GM03348 (cell line): ENCODE measurements at regions not wholly inside any gene's neighbourhood (a gene's known extent, or its start where the extent isn't known, plus 50 kb on each side); places are given as distances from the start of the nearest gene placed in this dataset.
A peak's percentile ranks its signal among the peaks of the same experiment; 100 is the strongest.

Experiments
- DNase-seq: peaks from one replicate; pipeline ENCODE4 v3.0.0; 2012; ENCODE audit warnings: low spot score

DNA sequence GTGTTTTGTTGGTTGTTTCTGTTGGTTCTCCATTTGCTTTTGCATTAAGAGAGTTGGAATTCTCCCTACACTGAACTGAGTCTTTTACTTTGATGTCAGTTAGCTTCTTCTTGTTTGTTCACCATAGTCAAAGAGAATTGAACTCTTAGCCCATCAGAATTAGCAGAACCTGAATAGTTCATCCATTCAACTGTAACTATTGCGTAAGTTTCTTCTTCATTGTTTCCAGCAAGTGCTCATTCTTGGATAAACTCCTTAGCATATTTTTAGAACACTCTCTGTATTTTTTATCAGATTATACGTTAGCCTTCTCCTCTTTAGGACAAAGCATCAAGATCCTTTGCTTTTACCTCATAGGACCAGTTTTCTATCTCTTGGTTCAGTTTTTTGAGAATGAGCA is 128.4 kb upstream of the RAB11FIP2 start:
- DNase-seq, result no peak

DNA sequence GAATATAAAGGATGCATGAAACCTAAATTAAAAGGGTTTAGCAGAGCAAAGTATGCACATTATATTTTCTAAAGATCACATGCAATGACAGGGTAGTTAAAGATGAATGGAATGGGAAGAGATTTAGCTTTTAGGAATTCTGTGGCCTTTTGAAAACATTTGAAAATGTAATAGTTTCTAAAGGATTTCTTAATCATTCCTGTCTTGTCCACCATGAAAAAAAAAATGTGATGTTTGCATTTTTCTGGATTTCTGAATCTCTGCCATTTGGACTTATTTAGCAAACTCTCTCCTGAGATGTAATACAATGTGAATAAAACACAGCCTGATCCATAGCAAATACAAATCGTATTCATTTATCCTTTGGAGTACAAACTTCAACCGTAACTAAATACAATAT is 126.6 kb upstream of the RAB11FIP2 start:
- DNase-seq, result peak; percentile 25

DNA sequence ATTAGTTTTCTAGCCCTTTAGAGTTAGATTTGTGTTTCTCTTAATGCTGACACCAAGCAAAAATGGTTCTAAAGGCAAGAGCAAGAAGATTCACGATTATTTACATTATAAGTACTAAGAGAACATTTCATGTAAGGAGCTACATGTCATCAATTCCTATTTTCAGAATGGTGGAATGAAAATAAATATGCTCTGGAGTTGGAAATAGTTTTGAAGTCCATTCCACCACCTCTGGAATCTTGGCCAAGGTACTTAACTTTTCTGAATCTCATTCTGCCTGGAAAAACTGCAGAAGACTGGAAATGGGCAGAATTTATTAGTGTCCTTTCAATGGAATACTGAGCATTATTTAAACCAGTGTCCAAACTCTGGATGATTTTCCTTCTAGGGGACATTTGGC is 125.1 kb upstream of the RAB11FIP2 start:
- no peak for DNase-seq

DNA sequence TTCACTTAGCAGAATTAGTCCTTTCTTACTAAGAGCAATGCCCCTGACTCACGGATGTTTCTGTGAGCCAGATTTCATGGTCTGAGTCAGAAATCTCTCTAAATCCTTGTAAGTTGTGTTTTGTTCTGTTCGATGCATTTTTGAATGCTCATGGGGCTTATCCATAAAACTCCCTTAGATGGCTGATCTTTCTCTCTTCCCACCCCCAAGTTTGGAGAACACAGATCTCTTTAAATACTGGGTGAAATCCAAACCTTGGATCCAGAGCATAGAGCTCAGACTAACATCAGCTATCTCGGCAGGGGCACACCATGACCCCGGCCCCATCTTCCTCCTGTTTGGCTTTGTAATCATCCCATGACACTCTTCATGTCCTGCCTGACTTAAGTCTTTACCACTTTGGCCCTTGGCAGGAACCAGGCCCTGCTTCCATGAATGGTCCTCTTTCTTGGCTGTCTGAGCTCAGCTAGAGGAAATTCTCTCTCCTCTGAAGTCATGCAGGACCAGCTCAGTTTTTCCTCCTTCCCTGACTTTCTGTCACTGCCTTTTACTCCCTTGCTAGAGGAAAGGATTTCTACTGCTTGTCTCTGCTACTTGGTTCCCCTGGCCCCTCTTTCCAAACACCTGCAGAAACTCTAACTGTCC is 120.4 kb upstream of the RAB11FIP2 start:
- peak; percentile 61 for DNase-seq

DNA sequence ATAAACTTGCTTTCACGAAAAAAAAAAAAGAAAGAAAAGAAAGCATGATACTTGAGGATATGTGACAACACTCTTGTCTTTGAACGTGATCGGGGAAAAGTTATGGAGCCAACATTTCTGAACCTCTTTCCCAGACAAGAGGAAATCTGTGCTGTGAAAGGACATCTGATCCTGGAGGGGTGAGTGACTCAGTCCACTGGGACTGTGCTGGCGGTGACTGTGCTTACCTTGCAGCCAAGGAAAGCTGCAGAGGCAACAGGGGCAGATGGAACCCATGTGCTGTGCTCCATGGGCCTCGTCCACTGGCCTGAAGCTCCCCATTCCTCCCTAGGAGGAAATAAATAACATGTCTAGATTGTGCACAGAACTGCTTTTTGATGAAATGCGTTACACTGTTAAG is 116.5 kb upstream of the RAB11FIP2 start:
- DNase-seq, result peak; percentile 70

DNA sequence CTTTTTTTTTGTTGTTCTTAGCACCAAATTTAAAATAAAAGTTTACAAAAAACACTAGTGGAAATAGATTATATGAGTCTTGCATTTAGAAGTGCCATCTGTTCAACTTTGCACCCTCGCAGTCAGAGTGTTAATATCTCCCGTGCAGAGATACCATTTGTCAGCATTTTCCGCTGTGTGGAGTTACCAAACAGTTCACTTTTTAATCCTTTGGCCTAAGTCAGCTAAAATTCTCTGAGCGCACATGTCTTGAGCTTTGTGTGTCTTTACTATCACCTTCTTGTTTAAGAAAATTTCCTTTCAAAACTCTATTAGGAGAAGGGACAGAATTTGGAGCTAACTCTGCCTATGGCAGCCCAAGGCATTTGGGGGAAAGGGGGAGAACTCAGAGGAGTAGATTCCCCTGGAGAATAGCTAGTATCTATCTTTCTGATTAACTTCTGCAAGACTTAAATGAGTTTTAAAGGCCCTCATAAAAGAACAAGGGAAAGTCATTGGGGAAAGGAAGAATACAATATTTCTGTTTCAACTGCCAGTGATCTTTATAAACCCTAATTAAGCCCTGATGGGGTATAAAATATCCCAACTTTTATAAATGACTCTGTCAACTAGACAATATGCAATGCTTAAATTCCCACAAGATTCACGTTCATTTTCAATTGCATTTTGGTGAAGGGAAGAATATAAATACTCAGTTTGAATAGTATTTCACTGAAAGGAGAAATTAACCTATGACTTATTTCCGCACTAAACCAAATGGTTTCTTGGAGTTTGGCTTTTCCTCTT is 114.9 kb upstream of the RAB11FIP2 start:
- no peak for DNase-seq

DNA sequence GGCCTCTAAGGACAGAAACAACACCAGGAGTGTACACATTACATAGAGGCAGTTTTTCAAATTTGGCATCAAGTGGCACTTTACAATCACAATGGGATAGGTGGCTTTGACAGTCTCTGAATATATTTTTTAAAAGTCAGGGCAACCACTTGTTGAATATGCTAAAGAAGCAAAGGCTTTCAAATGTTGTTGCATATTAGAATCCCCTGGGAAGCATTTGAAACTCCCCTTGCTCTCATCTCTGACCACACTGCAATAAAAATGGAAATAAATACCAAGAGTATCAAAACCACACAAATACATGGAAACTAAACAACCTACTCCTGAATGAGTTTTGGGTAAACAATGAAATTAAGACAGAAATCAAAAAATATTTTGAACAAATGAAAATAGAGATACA is 106.5 kb upstream of the RAB11FIP2 start:
- DNase-seq, result no peak

DNA sequence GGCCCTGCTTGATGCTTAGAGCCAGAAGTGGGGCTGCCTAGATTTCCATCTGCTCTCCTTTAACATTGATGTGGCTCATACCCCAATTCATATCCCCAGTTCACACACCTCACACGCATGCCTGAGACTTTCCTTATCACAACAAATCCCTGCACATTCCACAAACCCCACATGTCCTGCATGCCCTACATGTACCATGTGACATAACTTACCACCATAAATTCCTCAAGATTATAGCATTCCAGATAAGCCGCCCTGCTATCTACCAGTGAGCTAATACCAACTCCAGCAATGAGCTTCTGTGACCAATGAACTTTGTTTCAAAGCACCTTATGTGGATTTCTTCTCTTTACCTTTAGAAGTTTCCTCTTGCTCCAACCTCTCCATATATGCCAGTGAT is 104.7 kb upstream of the RAB11FIP2 start:
- no peak for DNase-seq

DNA sequence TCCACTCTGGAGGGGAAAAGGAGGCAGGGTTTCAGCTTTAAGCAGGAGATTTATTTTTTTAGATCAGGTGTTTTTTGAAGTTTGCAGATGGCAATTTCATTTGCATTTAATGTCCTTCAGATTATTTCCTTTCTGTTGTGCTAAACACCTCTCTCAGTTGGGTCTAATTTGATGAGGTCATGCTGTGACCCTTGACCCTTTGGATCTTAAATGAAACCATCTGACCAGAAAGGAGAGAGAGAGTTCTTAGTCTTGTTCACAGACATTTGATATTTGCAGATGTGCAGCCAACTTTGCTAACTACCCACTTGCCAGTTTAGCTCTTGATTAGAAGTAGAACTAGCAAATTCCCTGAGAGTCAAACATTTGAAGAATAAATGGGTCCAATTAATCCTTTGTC is 101.5 kb upstream of the RAB11FIP2 start:
- no peak for DNase-seq

DNA sequence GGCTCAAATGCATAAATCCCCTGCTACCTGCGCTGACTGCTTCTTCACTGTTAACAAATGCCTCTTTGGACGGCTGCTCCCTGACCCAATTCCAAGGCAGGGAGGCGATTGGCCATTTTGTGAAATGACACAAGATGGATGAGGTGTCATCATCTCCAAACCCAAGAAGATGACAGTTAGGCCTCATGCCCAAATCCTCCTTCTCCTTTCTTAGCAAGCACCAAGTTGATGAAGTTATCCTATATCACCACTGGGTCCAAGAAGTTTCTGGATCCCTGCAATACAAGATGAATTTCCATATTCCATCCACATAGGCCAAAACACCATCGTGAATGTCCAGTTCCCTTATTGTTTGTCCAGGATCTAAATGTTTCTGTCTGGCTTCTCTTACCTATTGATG is 98.5 kb upstream of the RAB11FIP2 start:
- no peak for DNase-seq

DNA sequence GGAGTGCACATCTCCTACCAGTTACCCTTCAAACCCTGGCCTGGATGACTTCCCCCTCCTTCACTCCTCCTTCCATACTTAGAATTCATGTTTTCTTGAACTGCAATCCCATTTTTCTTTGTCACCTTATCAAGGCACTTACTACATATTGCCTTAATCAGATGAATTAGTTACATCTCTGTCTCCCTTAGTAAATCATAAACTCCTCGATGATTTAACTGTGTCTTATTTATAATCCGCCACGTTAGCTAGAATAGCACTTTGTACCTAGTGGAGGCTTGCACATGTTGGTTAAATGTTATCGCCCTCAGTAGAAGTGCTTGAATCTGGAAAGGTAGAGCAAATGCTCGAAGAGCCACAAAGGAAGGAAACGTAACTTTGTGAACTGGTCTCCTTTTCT is 94.7 kb upstream of the RAB11FIP2 start:
- no peak for DNase-seq

DNA sequence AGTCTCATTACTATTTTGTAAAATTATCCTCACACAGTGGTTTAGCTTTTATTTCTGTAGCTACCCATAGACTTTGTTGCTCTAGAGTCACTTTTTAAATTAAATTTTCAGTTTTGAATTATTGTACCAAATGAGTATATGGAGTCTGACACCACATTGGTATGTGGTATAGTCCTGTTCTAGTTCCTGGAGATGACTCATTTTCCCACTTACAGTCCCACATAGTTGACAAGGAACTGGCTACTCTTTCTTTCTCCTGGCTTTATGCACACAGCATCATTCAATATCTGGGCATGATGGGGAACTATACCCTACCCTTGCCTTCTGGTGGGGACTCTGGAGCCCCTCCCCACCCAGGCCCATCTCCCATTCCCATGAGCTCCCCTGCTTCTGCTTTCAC is 92.6 kb upstream of the RAB11FIP2 start:
- DNase-seq, result peak; percentile 61

DNA sequence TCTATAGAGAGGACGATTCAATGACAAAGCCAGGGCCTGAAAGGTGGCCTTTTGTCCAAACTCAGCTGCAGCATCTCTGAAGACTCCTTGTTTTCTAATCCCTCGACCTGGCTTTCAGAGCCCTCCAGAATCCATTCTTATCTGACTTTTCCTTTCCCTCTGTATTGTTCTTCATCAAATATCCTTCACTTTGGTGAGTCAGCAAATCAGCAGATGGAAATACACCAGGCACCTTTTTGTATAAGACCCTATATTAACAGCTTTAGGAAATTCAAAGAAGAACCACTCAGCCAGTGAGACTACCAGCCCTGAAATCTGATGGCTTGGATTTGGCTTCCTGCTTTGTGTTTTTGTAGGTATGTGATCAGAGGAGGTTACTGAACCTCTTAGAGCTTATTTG is 81.9 kb upstream of the RAB11FIP2 start:
- no peak for DNase-seq

DNA sequence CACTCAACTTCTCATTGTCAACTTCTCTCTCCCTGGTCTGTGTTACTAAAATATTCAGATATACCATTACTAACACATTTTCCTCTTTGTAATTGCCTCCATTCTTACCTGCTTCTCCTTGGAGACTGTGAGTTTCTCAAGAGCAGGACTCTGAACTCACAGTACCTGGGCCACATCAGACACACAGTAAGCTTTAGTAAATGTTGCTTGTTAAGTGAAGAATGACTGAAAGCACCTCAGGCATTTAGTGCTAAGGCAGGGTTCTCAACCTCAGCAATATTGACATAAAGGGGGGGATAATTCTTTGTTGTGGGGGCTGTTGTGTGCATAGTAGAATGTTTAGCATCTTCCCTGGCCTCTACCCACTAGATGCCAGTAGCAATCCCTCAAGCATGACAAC is 72.0 kb upstream of the RAB11FIP2 start:
- no peak for DNase-seq

DNA sequence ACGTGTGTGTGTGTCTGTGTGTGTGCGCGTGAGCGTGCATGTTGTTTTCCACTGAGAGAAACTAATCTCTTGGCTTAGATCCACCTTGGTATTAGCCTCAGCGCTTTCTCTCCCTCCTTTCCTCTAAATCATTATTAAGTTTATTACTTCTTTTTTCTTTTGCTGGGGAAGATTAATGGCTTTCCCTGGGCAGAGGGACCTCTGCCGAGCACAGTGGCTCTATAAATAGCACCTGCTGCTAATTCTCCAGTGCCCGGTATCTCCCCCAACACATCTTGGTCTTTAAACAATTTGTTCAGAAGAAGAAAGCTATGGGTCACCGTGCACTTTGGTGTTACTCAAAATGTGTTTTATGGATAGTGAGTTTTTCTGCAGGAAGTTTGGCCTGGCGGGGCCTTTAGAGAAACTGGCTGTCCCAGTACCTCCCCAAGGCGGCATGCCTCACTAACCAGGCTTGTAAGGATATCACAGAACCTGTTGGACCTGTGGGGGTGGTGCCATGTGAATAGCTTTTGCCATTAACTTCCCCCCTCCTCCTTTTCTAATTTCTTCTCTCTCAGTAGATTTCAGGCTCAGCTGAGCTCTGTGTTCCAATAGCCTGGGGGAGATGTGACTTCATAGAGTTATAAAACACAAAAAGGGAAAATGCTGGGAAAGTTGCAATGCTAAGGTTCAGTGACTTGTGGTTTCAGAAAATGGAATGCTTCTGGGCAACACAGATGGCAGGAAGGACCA is 70.1 kb upstream of the RAB11FIP2 start:
- no peak for DNase-seq

DNA sequence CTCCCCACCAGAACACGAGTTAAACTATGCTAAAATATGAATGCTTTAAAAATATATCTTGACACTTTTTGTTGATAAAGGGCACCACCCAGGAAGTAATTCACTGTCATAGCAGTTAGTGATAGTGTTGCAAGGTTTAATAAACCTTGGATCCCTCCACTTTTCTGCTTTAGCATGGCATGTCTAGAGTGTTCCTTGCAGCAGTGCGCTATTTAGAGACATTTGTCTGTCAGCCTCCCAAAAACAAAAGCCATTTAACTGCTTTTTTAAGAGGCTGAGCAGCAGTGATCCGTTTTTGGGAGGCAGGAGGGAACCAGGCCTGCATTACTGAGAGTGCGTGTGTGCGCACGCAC is 69.6 kb upstream of the RAB11FIP2 start:
- no peak for DNase-seq

DNA sequence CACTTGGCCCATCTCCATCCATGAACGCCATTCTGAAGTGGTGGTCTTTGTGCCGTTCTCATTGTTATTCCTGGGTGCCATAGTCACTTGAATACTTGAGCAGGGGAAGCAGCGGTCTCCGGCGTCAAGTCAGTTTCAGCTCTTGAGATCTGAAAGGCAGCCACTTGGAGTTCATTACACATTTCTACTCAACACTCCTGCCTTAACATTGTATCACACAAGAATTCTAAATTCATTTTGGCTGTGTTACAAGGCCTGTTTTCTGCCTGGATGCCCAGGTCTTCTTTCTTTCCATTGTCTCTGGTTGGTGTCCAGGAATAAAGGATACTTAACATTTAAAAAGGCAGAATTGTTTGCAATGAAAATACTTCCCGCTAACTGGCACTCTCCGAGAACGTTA is 69.0 kb upstream of the RAB11FIP2 start:
- no peak for DNase-seq

DNA sequence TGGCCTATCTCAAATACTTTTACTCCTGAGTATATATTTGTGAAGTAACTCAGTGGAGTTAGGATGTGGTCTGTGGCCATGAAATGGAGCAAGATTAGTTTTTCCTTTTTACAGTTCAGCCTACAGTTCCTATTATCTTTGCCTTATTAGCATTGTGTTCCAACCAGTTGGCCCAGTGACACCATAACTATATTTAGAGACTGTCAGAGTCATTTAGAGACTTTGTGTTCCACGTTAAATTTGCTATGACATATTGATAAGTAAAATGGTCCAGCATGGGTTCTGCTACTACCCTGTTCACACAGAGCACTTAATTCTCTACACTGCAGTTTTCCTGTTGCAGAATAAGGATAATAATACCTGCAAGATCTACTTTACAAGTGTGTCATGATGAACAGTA is 68.3 kb upstream of the RAB11FIP2 start:
- DNase-seq, result no peak

DNA sequence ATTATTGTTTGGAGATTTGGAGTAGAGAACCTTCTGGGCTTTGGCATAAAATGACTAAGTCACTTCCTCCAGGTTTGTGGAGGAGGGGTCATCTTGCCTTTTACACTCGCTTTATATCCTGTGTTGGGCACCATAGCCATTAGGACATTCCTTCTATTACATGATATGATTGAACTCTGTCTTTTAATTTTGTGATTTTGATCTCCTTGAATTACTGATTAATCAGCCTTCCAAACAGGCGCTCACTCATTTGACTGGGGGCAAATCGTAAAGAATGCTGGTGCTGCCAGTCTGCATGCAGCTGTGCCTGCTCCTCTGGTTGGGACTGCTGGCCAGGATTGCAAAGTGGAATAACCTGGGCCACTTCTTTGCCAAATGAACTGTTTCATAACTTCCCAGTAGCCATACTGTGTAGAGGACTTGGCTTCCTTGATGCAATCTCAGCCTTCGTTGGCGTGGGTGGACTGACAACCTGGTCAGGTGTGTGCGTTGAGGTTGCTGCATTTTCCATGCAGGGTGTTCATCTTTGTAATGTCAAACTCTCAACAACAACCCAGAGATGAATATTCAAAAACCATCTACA is 65.9 kb upstream of the RAB11FIP2 start:
- DNase-seq, result no peak

DNA sequence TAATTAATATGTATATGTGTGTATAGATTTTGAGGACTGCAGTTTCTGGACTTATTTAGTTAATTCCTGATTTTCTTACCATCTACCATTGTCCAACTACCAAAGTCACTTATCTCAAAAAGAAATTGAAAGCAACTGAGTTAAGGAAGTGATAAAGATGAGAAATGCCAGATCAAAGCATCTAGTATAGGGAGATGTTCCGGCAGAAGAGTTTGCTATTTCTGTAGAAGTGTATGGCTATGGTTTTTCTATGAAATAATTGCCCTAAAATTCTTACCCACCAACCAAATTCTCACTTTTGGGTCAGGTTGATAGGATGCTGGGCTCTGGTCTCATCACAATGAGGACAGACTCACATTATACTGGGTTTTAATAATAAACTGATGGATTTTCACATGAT is 64.0 kb upstream of the RAB11FIP2 start:
- DNase-seq, result no peak

DNA sequence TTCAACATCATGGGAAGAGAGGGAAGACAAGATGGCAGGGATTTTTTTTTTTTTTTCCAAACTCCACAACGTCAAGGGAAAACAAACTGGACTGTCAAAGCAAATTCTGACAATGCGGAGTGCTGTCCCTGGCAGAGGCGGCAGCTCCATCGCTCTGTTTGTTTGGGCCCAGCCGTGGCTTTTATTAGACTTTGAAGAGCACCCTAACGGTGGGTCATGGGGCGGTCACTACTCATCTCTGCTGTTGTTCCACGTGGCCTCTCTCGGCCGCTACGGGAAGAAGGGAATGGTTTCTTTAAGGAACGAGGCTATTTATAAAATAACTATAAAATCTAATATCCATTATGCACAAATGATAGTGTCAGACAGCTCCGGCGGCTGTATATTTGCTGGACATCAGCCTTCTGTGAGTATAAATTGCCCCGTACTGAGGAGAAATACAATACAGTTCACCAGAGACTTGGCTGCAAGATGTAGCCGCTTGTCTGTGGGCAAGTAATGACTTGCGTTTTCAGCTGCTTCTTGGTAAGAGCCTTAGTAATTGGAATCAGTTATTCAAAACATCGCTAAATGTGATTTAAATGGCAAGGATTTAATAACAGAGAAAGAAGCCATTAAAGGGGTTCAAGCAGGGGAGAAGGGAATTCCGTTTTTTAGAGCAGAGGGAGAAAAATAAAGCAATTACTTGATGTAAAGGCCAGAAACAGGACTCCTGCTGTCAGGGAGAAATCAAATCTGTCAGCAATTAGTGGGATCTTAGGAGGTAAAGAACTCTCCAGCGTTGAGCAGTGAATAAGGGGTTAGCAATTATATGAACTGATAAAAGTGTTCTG is 61.7 kb upstream of the RAB11FIP2 start:
- peak; percentile 28 for DNase-seq

DNA sequence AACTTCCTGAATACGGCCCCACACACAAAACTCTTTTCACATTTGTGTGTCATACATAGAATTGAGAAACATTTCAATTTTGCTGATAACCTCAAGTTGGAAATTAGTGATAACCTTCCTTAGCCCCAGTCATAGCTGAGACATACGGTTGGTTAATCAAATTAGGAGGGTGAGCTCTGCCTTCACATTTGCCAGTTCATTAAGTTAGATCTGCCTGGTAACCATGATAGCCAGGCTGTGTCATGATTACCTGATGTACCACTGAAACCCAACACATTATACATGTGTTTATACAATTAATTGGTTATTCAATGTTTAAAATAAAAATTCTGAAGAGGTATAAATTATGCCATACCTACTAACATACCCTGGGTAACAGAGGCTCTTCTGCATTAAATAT is 60.8 kb upstream of the RAB11FIP2 start:
- DNase-seq, result no peak
